ENCODE measurements at regions not wholly inside any gene's neighbourhood (a gene's known extent, or its start where the extent isn't known, plus 50 kb on each side); places are given as distances from the start of the nearest gene placed in this dataset.

- TF ChIP-seq ZBTB4 (CRISPR knock-in tag; IDR thresholded peaks at IDR 0.05) (no peak), PAX8 (IDR thresholded peaks at IDR 0.05) (no peak)
These were observed 190.7 kb upstream of the NECTIN1 start (continued) for GRCh38 chr11:119919656-119920055.

- in situ Hi-C loops (cut with MboI): no loop called here
- DNase-seq (ENCODE audit: low read depth, low spot score): no peak
- 14% methylated on average over 6 of the region's 6 CpGs for WGBS (ENCODE audit: insufficient coverage, insufficient replicate concordance, low lambda C conversion rate, missing lambda C conversion rate)
- no peak for ATAC-seq
- Histone ChIP-seq H3K4me3 (no peak overlapping the region), H3K27me3 (replicated peaks in 1 of 2; ENCODE audit: control insufficient read depth in 2 of 2, insufficient read depth in 2 of 2, low read length in 1 of 2) (peaks cover 2% of the 10 kb centered on the region in 2 experiments; a peak in 3 of 4 replicates), H3K4me2 (ENCODE audit: control insufficient read depth, insufficient read depth) (no peak overlapping the region), H3K4me1 (ENCODE audit: control insufficient read depth, insufficient read depth, low read length) (no peaks in the 10 kb centered on the region), H3K27ac (ENCODE audit: control insufficient read depth, insufficient read depth) (no peak overlapping the region), H3K9me3 (replicated peaks; ENCODE audit: control insufficient read depth, insufficient read depth, low read length) (no peaks in the 10 kb centered on the region; the same call in 2 of the 3 replicates), H4K20me1 (ENCODE audit: control insufficient read depth, insufficient read depth) (no peaks in the 10 kb centered on the region; the same call in 1 of the 2 replicates), H3K36me3 (ENCODE audit: control insufficient read depth in 2 of 2, insufficient read depth in 2 of 2, low read length in 1 of 2) (no peaks in the 10 kb centered on the region), H3K9ac (ENCODE audit: control insufficient read depth, insufficient read depth, low read length) (no peak overlapping the region), H2AFZ (ENCODE audit: control insufficient read depth, low read depth, low read length) (no peak overlapping the region), H3K79me2 (ENCODE audit: control insufficient read depth, insufficient read depth, low read length) (no peaks in the 10 kb centered on the region)
- BruUV-seq (replicated peaks): no TSS peak
- intact Hi-C loops (cut with micrococcal nuclease; ENCODE audit: unreplicated experiment): loop anchor here (10.0 kb wide), 1 partner anchor 64 kb away; no protein-coding TSS in a partner anchor
- TF ChIP-seq FOXM1 (IDR thresholded peaks at IDR 0.05; ENCODE audit: low read depth, low read length): no peak
- TF ChIP-seq SUZ12 (IDR thresholded peaks at IDR 0.05; ENCODE audit: unreplicated experiment): no peak
- TF ChIP-seq BACH1 (IDR thresholded peaks at IDR 0.05; ENCODE audit: borderline replicate concordance): no peak
- ChIA-PET SMC1A (ENCODE audit: uncharacterized antibody, unreplicated experiment) (interaction anchor here (1.1 kb wide), 1 partner anchor 37 kb away, joined by 3 read pairs; no protein-coding TSS in a partner anchor), CTCF (no interaction called here), RAD21 (ENCODE audit: unreplicated experiment) (no interaction called here), POLR2A (no interaction called here)
- FAIRE-seq: no peak
These were observed 189.3 kb upstream of the NECTIN1 start for GRCh38 chr11:119918347-119918746.
